Lower leg skin (tissue), 3 donors: ENCODE measurements at regions not wholly inside any gene's neighbourhood (a gene's known extent, or its start where the extent isn't known, plus 50 kb on each side); places are given as distances from the start of the nearest gene placed in this dataset.

Experiments used
- CTCF ChIP-seq, 3 donors: fragments of 450-650 bp; IDR thresholded peaks; one replicate each; pipeline ENCODE4 v1.5.1; 2016; ENCODE audit warnings: antibody characterized with exemption in 3 of 3, mild to moderate bottlenecking in 3 of 3, moderate library complexity in 2 of 3
- POLR2A ChIP-seq, 2 donors: fragments of 450-650 bp; IDR thresholded peaks; one replicate each; pipeline ENCODE4 v1.6.1; 2016 to 2017; ENCODE audit warnings: antibody characterized with exemption in 2 of 2, mild to moderate bottlenecking in 1 of 2, moderate library complexity in 1 of 2

DNA sequence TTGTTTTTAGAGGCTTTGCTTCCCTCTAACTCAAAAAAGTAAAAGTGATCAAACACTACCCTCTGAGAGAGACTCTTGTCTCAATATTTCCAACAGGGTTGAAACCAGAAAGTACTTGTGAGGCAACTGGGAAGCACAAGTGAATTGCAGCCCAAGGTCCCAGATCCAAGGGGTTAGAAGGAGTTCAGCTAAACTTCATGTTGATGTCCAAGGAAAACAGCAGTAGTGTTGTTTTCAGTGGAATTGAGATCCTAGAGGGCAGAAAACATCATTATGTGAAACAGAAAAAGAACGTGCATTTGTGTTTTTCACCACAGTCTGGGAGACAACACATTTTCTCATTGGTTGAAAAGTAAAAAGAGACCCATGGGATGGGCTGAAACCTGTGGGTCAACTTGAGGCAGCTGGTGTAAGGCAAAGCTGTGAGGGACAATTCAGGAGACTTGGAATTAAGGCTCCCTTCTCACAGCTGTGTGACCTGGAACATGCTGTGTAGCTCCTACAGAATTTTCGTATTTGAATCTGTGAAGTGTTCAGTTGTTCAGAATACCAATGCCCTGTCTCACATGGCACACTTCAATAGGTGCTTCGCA lies 508.3 kb downstream of the BMP2 start:
- no peak for TF ChIP-seq CTCF (IDR thresholded peaks at IDR 0.05)
- TF ChIP-seq POLR2A (IDR thresholded peaks at IDR 0.05): no peak
